Erythroblast (primary cell): ENCODE measurements at regions not wholly inside any gene's neighbourhood (a gene's known extent, or its start where the extent isn't known, plus 50 kb on each side); places are given as distances from the start of the nearest gene placed in this dataset.

ENCODE experiments used
- GATA1 ChIP-seq: IDR thresholded peaks from 2 replicates; pipeline ENCODE4 v1.6.1; 2011; ENCODE audit warnings: low read depth, mild to moderate bottlenecking, control low read depth, low read length, moderate library complexity
- POLR2A ChIP-seq: IDR thresholded peaks from 2 replicates; pipeline ENCODE4 v1.6.1; 2011; ENCODE audit warnings: mild to moderate bottlenecking, low read length

DNA sequence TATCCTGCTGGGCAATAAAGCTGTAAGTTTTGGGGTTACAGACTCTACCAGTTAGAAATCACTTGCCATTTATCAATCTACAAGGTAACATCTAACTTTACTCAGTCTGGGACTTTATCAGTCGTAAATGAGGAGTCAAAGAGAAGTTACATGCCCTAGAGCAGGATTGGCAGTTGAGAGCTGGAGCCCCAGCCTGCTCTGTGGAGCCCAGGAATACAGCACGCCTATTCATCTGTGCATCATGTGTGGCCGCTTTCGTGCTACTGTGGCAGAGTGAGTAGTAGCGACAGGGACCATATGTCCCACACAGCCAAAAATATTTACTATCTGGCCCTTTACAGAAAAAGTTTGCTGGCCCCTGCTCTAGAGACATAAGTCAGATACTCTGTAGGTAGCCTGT, 152.5 kb upstream of the NTRK2 start:
- TF ChIP-seq POLR2A (no peak), GATA1 (no peak)
